Mucosa of descending colon (tissue), 3 donors: ENCODE measurements at regions not wholly inside any gene's neighbourhood (a gene's known extent, or its start where the extent isn't known, plus 50 kb on each side); places are given as distances from the start of the nearest gene placed in this dataset.

Experiments used
- ATAC-seq: fragments of 200-7000 bp; cut with Tn5 transposase; one replicate; pipeline ENCODE4 v1.9.1; 2020; ENCODE audit warnings: mild to moderate bottlenecking, moderate library complexity
- DNase-seq, 3 donors: peaks; one replicate each; pipeline ENCODE4 v3.0.0-alpha.2; 2020
- H3K36me3 ChIP-seq: fragments of 200-600 bp; one replicate; pipeline ENCODE4 v1.8.0; 2021; ENCODE audit warnings: low read depth, mild to moderate bottlenecking
- H3K4me1 ChIP-seq: fragments of 200-600 bp; one replicate; pipeline ENCODE4 v1.8.0; 2021; ENCODE audit warnings: low read depth, mild to moderate bottlenecking
- H3K4me3 ChIP-seq: fragments of 200-600 bp; one replicate; pipeline ENCODE4 v1.8.0; 2021; ENCODE audit warnings: mild to moderate bottlenecking
- H3K9me3 ChIP-seq: fragments of 200-600 bp; one replicate; pipeline ENCODE4 v1.8.0; 2021; ENCODE audit warnings: mild to moderate bottlenecking
- CTCF ChIP-seq: fragments of 200-600 bp; IDR thresholded peaks from one replicate; pipeline ENCODE4 v1.8.0; 2022; ENCODE audit warnings: antibody characterized with exemption, mild to moderate bottlenecking
- intact Hi-C, 2 donors: fragments of 100-400 bp; cut with DNase I in 1 of 2; cut with micrococcal nuclease in 1 of 2; formaldehyde crosslinking; loops; one replicate each; pipeline versions ENCODE4 v1.11.0 to v1.11.1; 2022; cut with DNase I, micrococcal nuclease
- donor health status: DM: no; HTN: no; CAD: no; lungs with moderate emphysema.
- donor health status: DM: no; HTN: no; CAD: no.
- donor health status: DM: no; HTN: yes; CAD: no.

GRCh38 chr3:95886616-95887015 lies 927.8 kb upstream of the EPHA6 start:
- intact Hi-C loops, result no loop called here
- DNase-seq (no peak), ATAC-seq (no peak)

GRCh38 chr3:95887114-95887513 lies 927.3 kb upstream of the EPHA6 start:
- intact Hi-C loops, result no loop called here
- no peak for DNase-seq
- no peak for ATAC-seq
- no peak overlapping the region for H3K4me3 ChIP-seq
- H3K9me3 ChIP-seq, result no peaks in the 10 kb centered on the region
- TF ChIP-seq CTCF, result no peak
- H3K36me3 ChIP-seq, result no peaks in the 10 kb centered on the region
- no peaks in the 10 kb centered on the region for H3K4me1 ChIP-seq

More at GRCh38 chr3:95886616-95887015, 927.8 kb upstream of the EPHA6 start:
- Histone ChIP-seq H3K4me3 (no peak overlapping the region), H3K4me1 (no peaks in the 10 kb centered on the region), H3K36me3 (no peaks in the 10 kb centered on the region), H3K9me3 (no peaks in the 10 kb centered on the region)
- TF ChIP-seq CTCF, result no peak

GRCh38 chr3:95894820-95895219 lies 919.6 kb upstream of the EPHA6 start:
- H3K36me3 ChIP-seq, result no peaks in the 10 kb centered on the region
- no peak for TF ChIP-seq CTCF
- no peak overlapping the region for H3K4me3 ChIP-seq
- intact Hi-C loops, result no loop called here
- DNase-seq, result no peak
- no peak for ATAC-seq
- peaks cover 5% of the 10 kb centered on the region for H3K9me3 ChIP-seq
- no peaks in the 10 kb centered on the region for H3K4me1 ChIP-seq

GRCh38 chr3:95899494-95899893 lies 914.9 kb upstream of the EPHA6 start:
- intact Hi-C loops, result no loop called here
- DNase-seq (no peak), ATAC-seq (no peak)
- no peak overlapping the region for H3K4me3 ChIP-seq
- H3K9me3 ChIP-seq, result no peaks in the 10 kb centered on the region
- H3K36me3 ChIP-seq, result no peaks in the 10 kb centered on the region
- H3K4me1 ChIP-seq, result no peaks in the 10 kb centered on the region
- TF ChIP-seq CTCF, result no peak

- no peak for DNase-seq
- intact Hi-C loops, result no loop called here
- no peak for ATAC-seq
- Histone ChIP-seq H3K9me3 (no peaks in the 10 kb centered on the region), H3K36me3 (no peaks in the 10 kb centered on the region), H3K4me3 (no peak overlapping the region), H3K4me1 (no peaks in the 10 kb centered on the region)
- no peak for TF ChIP-seq CTCF
These were observed 914.5 kb upstream of the EPHA6 start for GRCh38 chr3:95899911-95900310.

GRCh38 chr3:95901948-95902347 lies 912.4 kb upstream of the EPHA6 start:
- ATAC-seq, result no peak
- no peaks in the 10 kb centered on the region for H3K4me1 ChIP-seq
- no peaks in the 10 kb centered on the region for H3K36me3 ChIP-seq
- H3K9me3 ChIP-seq, result no peaks in the 10 kb centered on the region
- no peak overlapping the region for H3K4me3 ChIP-seq
- intact Hi-C loops, result no loop called here
- no peak for TF ChIP-seq CTCF
- no peak for DNase-seq
